Left ventricle myocardium inferior (tissue), 1 donor: ENCODE measurements at regions not wholly inside any gene's neighbourhood (a gene's known extent, or its start where the extent isn't known, plus 50 kb on each side); places are given as distances from the start of the nearest gene placed in this dataset.

ENCODE experiments used
- DNase-seq: peaks from one replicate; pipeline ENCODE4 v3.0.0-alpha.2; 2020
- H3K27ac ChIP-seq: fragments of 200-600 bp; replicated peaks from 2 replicates; pipeline ENCODE4 v1.8.0; 2021
- H3K27me3 ChIP-seq: fragments of 200-600 bp; 2 replicates; pipeline ENCODE4 v1.8.0; 2021; ENCODE audit warnings: low read depth
- H3K36me3 ChIP-seq: fragments of 200-600 bp; 2 replicates; pipeline ENCODE4 v1.8.0; 2021
- H3K4me1 ChIP-seq: fragments of 200-600 bp; 2 replicates; pipeline ENCODE4 v1.8.0; 2021
- H3K4me3 ChIP-seq: fragments of 200-600 bp; 2 replicates; pipeline ENCODE4 v1.8.0; 2021; ENCODE audit warnings: mild to moderate bottlenecking, moderate library complexity
- H3K9me3 ChIP-seq: fragments of 200-600 bp; replicated peaks from 2 replicates; pipeline ENCODE4 v1.8.0; 2021
- CTCF ChIP-seq: fragments of 200-600 bp; IDR thresholded peaks from 2 replicates; pipeline ENCODE4 v1.8.0; 2021; ENCODE audit warnings: antibody characterized with exemption, mild to moderate bottlenecking, borderline replicate concordance
- intact Hi-C: fragments of 100-400 bp; cut with micrococcal nuclease; formaldehyde crosslinking; loops from one replicate; pipeline ENCODE4 v1.11.0; 2022
- donor health status: DM: no; HTN: yes; CAD: no; lungs with severe emphysema.

- H3K4me1 ChIP-seq, result peaks cover 34% of the 10 kb centered on the region
- no peaks in the 10 kb centered on the region for H3K27me3 ChIP-seq
- peaks cover 13% of the 10 kb centered on the region for H3K9me3 ChIP-seq
- H3K4me3 ChIP-seq, result no peak overlapping the region
- no peak for TF ChIP-seq CTCF
- no peak overlapping the region for H3K27ac ChIP-seq
- peaks cover 12% of the 10 kb centered on the region for H3K36me3 ChIP-seq
- intact Hi-C loops, result no loop called here
- DNase-seq, result no peak
Observed at GRCh38 chr1:56317722-56318121, 261.6 kb downstream of the PLPP3 start.

GRCh38 chr1:56315293-56315942, 263.9 kb downstream of the PLPP3 start:
- Histone ChIP-seq H3K9me3 (peaks cover 13% of the 10 kb centered on the region), H3K4me1 (peaks cover 17% of the 10 kb centered on the region), H3K27me3 (no peaks in the 10 kb centered on the region), H3K27ac (no peak overlapping the region), H3K4me3 (no peak overlapping the region), H3K36me3 (peaks cover 12% of the 10 kb centered on the region)
- no peak for TF ChIP-seq CTCF
- DNase-seq, result no peak
- intact Hi-C loops, result no loop called here

- H3K4me1 ChIP-seq, result peaks cover 19% of the 10 kb centered on the region
- no peak for DNase-seq
- intact Hi-C loops, result no loop called here
Observed at GRCh38 chr1:56313560-56313959, 265.8 kb downstream of the PLPP3 start.

GRCh38 chr1:56311766-56312165, 267.6 kb downstream of the PLPP3 start:
- Histone ChIP-seq H3K27ac (no peak overlapping the region), H3K9me3 (peaks cover 24% of the 10 kb centered on the region), H3K27me3 (no peaks in the 10 kb centered on the region), H3K4me1 (peaks cover 14% of the 10 kb centered on the region), H3K4me3 (no peak overlapping the region), H3K36me3 (peaks cover 12% of the 10 kb centered on the region)
- DNase-seq, result no peak
- TF ChIP-seq CTCF, result no peak
- intact Hi-C loops, result no loop called here

More at GRCh38 chr1:56313560-56313959, 265.8 kb downstream of the PLPP3 start:
- peaks cover 12% of the 10 kb centered on the region for H3K36me3 ChIP-seq
- H3K4me3 ChIP-seq, result no peak overlapping the region
- H3K27me3 ChIP-seq, result no peaks in the 10 kb centered on the region
- peaks cover 15% of the 10 kb centered on the region for H3K9me3 ChIP-seq
- no peak for TF ChIP-seq CTCF
- H3K27ac ChIP-seq, result no peak overlapping the region

- TF ChIP-seq CTCF, result no peak
- H3K4me3 ChIP-seq, result no peak overlapping the region
- peaks cover 12% of the 10 kb centered on the region for H3K36me3 ChIP-seq
- no peaks in the 10 kb centered on the region for H3K27me3 ChIP-seq
- H3K27ac ChIP-seq, result no peak overlapping the region
- H3K4me1 ChIP-seq, result peaks cover 10% of the 10 kb centered on the region
- DNase-seq, result no peak
- intact Hi-C loops, result no loop called here
- H3K9me3 ChIP-seq, result peaks cover 24% of the 10 kb centered on the region
Observed at GRCh38 chr1:56310945-56311344, 268.4 kb downstream of the PLPP3 start.
